Endothelial cell of umbilical vein (primary cell): ENCODE measurements at regions not wholly inside any gene's neighbourhood (a gene's known extent, or its start where the extent isn't known, plus 50 kb on each side); places are given as distances from the start of the nearest gene placed in this dataset.

ENCODE experiments used
- BruUV-seq: library from RNA; stranded (reverse); fragments of 400-500 nt; replicated peaks from 2 replicates; lab custom pipeline; 2021; lab: Mats Ljungman, UMichigan
- CTCF ChIA-PET: fragments of 300-600, 350-600 bp; sonication (Branson Sonifier 250); formaldehyde crosslinking; loops from one replicate; lab custom pipeline; 2021; ENCODE audit warnings: antibody characterized with exemption, inconsistent platforms; lab: Charles Lee
- POLR2A ChIA-PET: fragments of 300-600, 350-600 bp; sonication (Branson Sonifier 250); formaldehyde crosslinking; loops from one replicate; lab custom pipeline; 2021; ENCODE audit warnings: antibody characterized with exemption, inconsistent platforms; lab: Charles Lee
- DNase-seq: peaks from one replicate; pipeline ENCODE4 v3.0.0-alpha.2; 2011; ENCODE audit warnings: low read depth, low spot score
- FAIRE-seq: peaks from 2 replicates; lab custom pipeline; 2011; peaks lifted over from hg19 to GRCh38; lab: Jason Lieb, UNC
- H2AFZ ChIP-seq: 2 replicates; pipeline ENCODE4 v1.6.0; 2012; ENCODE audit warnings: low read depth, low read length, control low read depth, inconsistent platforms
- H3K27ac ChIP-seq: 2 replicates; pipeline ENCODE4 v1.5.1; 2011; ENCODE audit warnings: low read depth, mild to moderate bottlenecking, control low read depth, low read length, moderate library complexity; ENCODE audit not compliant: insufficient read depth
- H3K27me3 ChIP-seq, 2 experiments: 2 replicates each; pipeline versions ENCODE4 v1.6.0 to v1.6.1; 2011; ENCODE audit warnings: low read length in 2 of 2, mixed read lengths in 1 of 2; ENCODE audit not compliant: control insufficient read depth in 2 of 2, insufficient read depth in 2 of 2
- H3K36me3 ChIP-seq, 2 experiments: 2 replicates in 1 of 2; 3 replicates in 1 of 2; pipeline ENCODE4 v1.5.1; 2011; ENCODE audit warnings: low read length in 2 of 2, mild to moderate bottlenecking in 1 of 2, moderate library complexity in 1 of 2; ENCODE audit not compliant: control insufficient read depth in 2 of 2, insufficient read depth in 2 of 2; ENCODE audit errors: extremely low read depth in 1 of 2
- H3K4me1 ChIP-seq: 3 replicates; pipeline ENCODE4 v1.5.1; 2011; ENCODE audit warnings: mild to moderate bottlenecking, low read length; ENCODE audit not compliant: control insufficient read depth, insufficient read depth; ENCODE audit errors: extremely low read depth
- H3K4me2 ChIP-seq: 2 replicates; pipeline ENCODE4 v1.6.1; 2011; ENCODE audit warnings: low read length, control low read depth, mixed read lengths; ENCODE audit not compliant: insufficient read depth
- H3K4me3 ChIP-seq, 3 experiments: fragments of 200-600 bp in 1 of 3; sonication (generic), shearing (Covaris generic) in 1 of 3; replicated peaks in 1 of 3; 2 replicates each; pipeline ENCODE4 v1.5.1; 2011 to 2016; ENCODE audit warnings: control low read depth in 3 of 3, low read length in 3 of 3, mild to moderate bottlenecking in 2 of 3, inconsistent platforms in 1 of 3, low read depth in 1 of 3, moderate library complexity in 1 of 3; ENCODE audit not compliant: insufficient read depth in 1 of 3
- H3K79me2 ChIP-seq: 2 replicates; pipeline ENCODE4 v1.6.0; 2012; ENCODE audit warnings: low read length, inconsistent platforms; ENCODE audit not compliant: control insufficient read depth, insufficient read depth
- H3K9ac ChIP-seq: replicated peaks from 2 replicates; pipeline ENCODE3; 2011; ENCODE audit warnings: low read length, control low read depth; ENCODE audit not compliant: insufficient read depth; ENCODE audit errors: extremely low read depth
- H3K9me1 ChIP-seq: replicated peaks from 3 replicates; pipeline ENCODE4 v1.6.0; 2011; ENCODE audit warnings: mild to moderate bottlenecking, low read length; ENCODE audit not compliant: control insufficient read depth, insufficient read depth; ENCODE audit errors: extremely low read depth
- H3K9me3 ChIP-seq: replicated peaks from 2 replicates; pipeline ENCODE4 v1.5.1; 2012; ENCODE audit warnings: low read length, inconsistent platforms; ENCODE audit not compliant: control insufficient read depth, insufficient read depth
- H4K20me1 ChIP-seq: replicated peaks from 2 replicates; pipeline ENCODE3; 2011; ENCODE audit warnings: mild to moderate bottlenecking, low read length; ENCODE audit not compliant: control insufficient read depth, insufficient read depth; ENCODE audit errors: extremely low read depth
- EZH2 ChIP-seq: IDR thresholded peaks from 2 replicates; pipeline ENCODE4 v1.6.1; 2012; ENCODE audit warnings: borderline replicate concordance, low read depth, mild to moderate bottlenecking, moderate library complexity, low read length, inconsistent platforms; ENCODE audit not compliant: severe bottlenecking
- FOS ChIP-seq: IDR thresholded peaks from 2 replicates; pipeline ENCODE4 v1.6.1; 2011; ENCODE audit warnings: mild to moderate bottlenecking, low read length, moderate library complexity, borderline replicate concordance; ENCODE audit not compliant: insufficient read depth
- GATA2 ChIP-seq: IDR thresholded peaks from 2 replicates; pipeline ENCODE4 v1.7.0; 2011; ENCODE audit warnings: low read depth, mild to moderate bottlenecking, moderate library complexity, mixed read lengths, low read length; ENCODE audit not compliant: insufficient read length, insufficient read depth
- JUN ChIP-seq: IDR thresholded peaks from 2 replicates; pipeline ENCODE4 v1.6.1; 2011; ENCODE audit warnings: borderline replicate concordance, low read depth; ENCODE audit not compliant: insufficient read length, insufficient read depth
- MYC ChIP-seq: IDR thresholded peaks from one replicate; pipeline ENCODE4 v1.6.1; 2011; ENCODE audit warnings: mild to moderate bottlenecking, low read depth, low read length
- POLR2A ChIP-seq: IDR thresholded peaks from 2 replicates; pipeline ENCODE4 v1.6.1; 2012; ENCODE audit warnings: low read depth, mild to moderate bottlenecking, control low read depth, low read length
- POLR2AphosphoS5 ChIP-seq: IDR thresholded peaks from 2 replicates; pipeline ENCODE4 v1.6.1; 2012; ENCODE audit warnings: low read depth, mild to moderate bottlenecking, control low read depth, low read length, moderate library complexity; ENCODE audit not compliant: insufficient read depth
- dilution Hi-C: fragments of 300-500 bp; cut with MboI; formaldehyde crosslinking; loops from one replicate; pipeline ENCODE4 v1.15.0; 2019; ENCODE audit warnings: low sequenced_read_pairs; ENCODE audit not compliant: extremely low pct_ligation_motif_present
- intact Hi-C: fragments of 100-400 bp; cut with micrococcal nuclease; formaldehyde crosslinking; loops from one replicate; pipeline ENCODE4 v1.10.0; 2022
- TF ChIP-seq, protein P1 (sequence below): IDR thresholded peaks from 2 replicates; pipeline ENCODE4 v1.6.1; 2011; ENCODE audit not compliant: insufficient read depth, insufficient read length
- TF ChIP-seq, protein P2 (sequence below), 2 donors: IDR thresholded peaks; 1 replicate in 1 of 2; 2 replicates in 1 of 2; pipeline ENCODE4 v1.5.1; 2011; ENCODE audit warnings: low read length in 2 of 2, mild to moderate bottlenecking in 2 of 2, moderate library complexity in 2 of 2, control low read depth in 1 of 2, inconsistent platforms in 1 of 2, low read depth in 1 of 2; ENCODE audit not compliant: insufficient read depth in 1 of 2; ENCODE audit errors: extremely low read depth in 1 of 2

DNA sequence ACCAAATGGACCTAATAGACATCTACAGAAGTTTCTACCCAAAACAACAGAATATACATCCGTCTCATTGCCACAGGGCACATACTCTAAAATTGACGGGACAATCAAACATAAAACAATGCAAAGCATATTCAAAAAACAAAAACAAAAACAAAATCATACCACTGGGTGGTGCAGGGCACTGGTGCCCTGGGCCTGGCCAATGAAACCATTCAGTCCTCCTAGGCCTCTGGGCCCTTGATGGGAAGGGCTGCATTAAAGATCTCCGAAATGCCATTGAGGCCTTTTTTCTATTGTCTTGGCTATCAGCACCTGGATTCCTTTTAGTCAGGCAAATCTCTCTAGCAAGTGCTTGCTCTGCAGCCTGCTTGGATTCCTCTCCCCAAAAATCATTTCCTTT, 213.9 kb upstream of the ZCCHC13 start:
- Histone ChIP-seq H3K4me3 (no peak overlapping the region), H3K79me2 (no peaks in the 10 kb centered on the region), H3K27ac (no peak overlapping the region), H3K4me1 (no peaks in the 10 kb centered on the region), H3K9me3 (no peaks in the 10 kb centered on the region), H3K4me2 (no peak overlapping the region), H3K36me3 (no peaks in the 10 kb centered on the region), H3K9me1 (no peaks in the 10 kb centered on the region), H3K9ac (no peak overlapping the region), H4K20me1 (no peaks in the 10 kb centered on the region), H2AFZ (no peak overlapping the region), H3K27me3 (no peaks in the 10 kb centered on the region)
- no TSS peak for BruUV-seq
- ChIA-PET POLR2A (no interaction called here), CTCF (no interaction called here)
- TF ChIP-seq MYC (no peak), FOS (no peak), JUN (no peak), POLR2AphosphoS5 (no peak), POLR2A (no peak), GATA2 (no peak), EZH2 (no peak)
- TF ChIP-seq, protein P1, sequence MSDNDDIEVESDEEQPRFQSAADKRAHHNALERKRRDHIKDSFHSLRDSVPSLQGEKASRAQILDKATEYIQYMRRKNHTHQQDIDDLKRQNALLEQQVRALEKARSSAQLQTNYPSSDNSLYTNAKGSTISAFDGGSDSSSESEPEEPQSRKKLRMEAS: no peak
- TF ChIP-seq, protein P2, sequence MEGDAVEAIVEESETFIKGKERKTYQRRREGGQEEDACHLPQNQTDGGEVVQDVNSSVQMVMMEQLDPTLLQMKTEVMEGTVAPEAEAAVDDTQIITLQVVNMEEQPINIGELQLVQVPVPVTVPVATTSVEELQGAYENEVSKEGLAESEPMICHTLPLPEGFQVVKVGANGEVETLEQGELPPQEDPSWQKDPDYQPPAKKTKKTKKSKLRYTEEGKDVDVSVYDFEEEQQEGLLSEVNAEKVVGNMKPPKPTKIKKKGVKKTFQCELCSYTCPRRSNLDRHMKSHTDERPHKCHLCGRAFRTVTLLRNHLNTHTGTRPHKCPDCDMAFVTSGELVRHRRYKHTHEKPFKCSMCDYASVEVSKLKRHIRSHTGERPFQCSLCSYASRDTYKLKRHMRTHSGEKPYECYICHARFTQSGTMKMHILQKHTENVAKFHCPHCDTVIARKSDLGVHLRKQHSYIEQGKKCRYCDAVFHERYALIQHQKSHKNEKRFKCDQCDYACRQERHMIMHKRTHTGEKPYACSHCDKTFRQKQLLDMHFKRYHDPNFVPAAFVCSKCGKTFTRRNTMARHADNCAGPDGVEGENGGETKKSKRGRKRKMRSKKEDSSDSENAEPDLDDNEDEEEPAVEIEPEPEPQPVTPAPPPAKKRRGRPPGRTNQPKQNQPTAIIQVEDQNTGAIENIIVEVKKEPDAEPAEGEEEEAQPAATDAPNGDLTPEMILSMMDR (IDR thresholded peaks at IDR 0.05; ENCODE audit: extremely low read depth in 1 of 2, insufficient read depth in 1 of 2, low read depth in 1 of 2, low read length in 2 of 2): no peak
- FAIRE-seq (no peak), DNase-seq (no peak)
- intact Hi-C loops (no loop called here), dilution Hi-C loops (no loop called here)
